NB4 (cell line): ENCODE measurements at regions not wholly inside any gene's neighbourhood (a gene's known extent, or its start where the extent isn't known, plus 50 kb on each side); places are given as distances from the start of the nearest gene placed in this dataset.

ENCODE experiments used
- MAX ChIP-seq: IDR thresholded peaks from 2 replicates; pipeline ENCODE4 v1.6.1; 2011; ENCODE audit warnings: low read depth, low read length
- POLR2A ChIP-seq: IDR thresholded peaks from 2 replicates; pipeline ENCODE4 v1.6.1; 2011; ENCODE audit warnings: mild to moderate bottlenecking; ENCODE audit not compliant: insufficient read length; ENCODE audit errors: extremely low read depth
- TF ChIP-seq, protein P1 (sequence below): IDR thresholded peaks from one replicate; pipeline ENCODE4 v1.5.1; 2012; ENCODE audit warnings: low read depth, low read length

GRCh38 chr4:128381748-128382559 is 94.3 kb upstream of the PGRMC2 start:
- TF ChIP-seq, protein P1, sequence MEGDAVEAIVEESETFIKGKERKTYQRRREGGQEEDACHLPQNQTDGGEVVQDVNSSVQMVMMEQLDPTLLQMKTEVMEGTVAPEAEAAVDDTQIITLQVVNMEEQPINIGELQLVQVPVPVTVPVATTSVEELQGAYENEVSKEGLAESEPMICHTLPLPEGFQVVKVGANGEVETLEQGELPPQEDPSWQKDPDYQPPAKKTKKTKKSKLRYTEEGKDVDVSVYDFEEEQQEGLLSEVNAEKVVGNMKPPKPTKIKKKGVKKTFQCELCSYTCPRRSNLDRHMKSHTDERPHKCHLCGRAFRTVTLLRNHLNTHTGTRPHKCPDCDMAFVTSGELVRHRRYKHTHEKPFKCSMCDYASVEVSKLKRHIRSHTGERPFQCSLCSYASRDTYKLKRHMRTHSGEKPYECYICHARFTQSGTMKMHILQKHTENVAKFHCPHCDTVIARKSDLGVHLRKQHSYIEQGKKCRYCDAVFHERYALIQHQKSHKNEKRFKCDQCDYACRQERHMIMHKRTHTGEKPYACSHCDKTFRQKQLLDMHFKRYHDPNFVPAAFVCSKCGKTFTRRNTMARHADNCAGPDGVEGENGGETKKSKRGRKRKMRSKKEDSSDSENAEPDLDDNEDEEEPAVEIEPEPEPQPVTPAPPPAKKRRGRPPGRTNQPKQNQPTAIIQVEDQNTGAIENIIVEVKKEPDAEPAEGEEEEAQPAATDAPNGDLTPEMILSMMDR = no peak
- TF ChIP-seq MAX (no peak), POLR2A (no peak)
